ENCODE measurements at regions not wholly inside any gene's neighbourhood (a gene's known extent, or its start where the extent isn't known, plus 50 kb on each side); places are given as distances from the start of the nearest gene placed in this dataset.
A peak's percentile ranks its signal among the peaks of the same experiment; 100 is the strongest.

GRCh38 chr3:55243678-55244077 lies 243.4 kb downstream of the WNT5A start:
- H3K9me3 ChIP-seq (ENCODE audit: control insufficient read depth, insufficient read depth, low read length) = no peaks in the 10 kb centered on the region
- H3K27me3 ChIP-seq (ENCODE audit: control insufficient read depth, insufficient read depth, low read length) = no peaks in the 10 kb centered on the region
- H3K27ac ChIP-seq (ENCODE audit: low read depth, low read length) = no peak overlapping the region
- no peaks in the 10 kb centered on the region for H3K36me3 ChIP-seq (ENCODE audit: control insufficient read depth, insufficient read depth, low read length)
- H3K4me3 ChIP-seq (ENCODE audit: low read depth, low read length) = no peak overlapping the region
- no peak overlapping the region for H3K9ac ChIP-seq (ENCODE audit: low read depth, low read length)
- 0 out of 2 replicates have a peak, but pooled peaks cover 7% of the 10 kb centered on the region for H3K4me1 ChIP-seq (ENCODE audit: control insufficient read depth, insufficient read depth, low read length)

- Histone ChIP-seq H3K9me3 (ENCODE audit: control insufficient read depth, insufficient read depth, low read length) (no peaks in the 10 kb centered on the region), H3K27me3 (ENCODE audit: control insufficient read depth, insufficient read depth, low read length) (no peaks in the 10 kb centered on the region), H3K9ac (ENCODE audit: low read depth, low read length) (no peak overlapping the region), H3K4me3 (ENCODE audit: low read depth, low read length) (no peak overlapping the region), H3K36me3 (ENCODE audit: control insufficient read depth, insufficient read depth, low read length) (no peaks in the 10 kb centered on the region), H3K27ac (ENCODE audit: low read depth, low read length) (no peak overlapping the region), H3K4me1 (ENCODE audit: control insufficient read depth, insufficient read depth, low read length) (0 out of 2 replicates have a peak, but pooled peaks cover 7% of the 10 kb centered on the region)
Observed at GRCh38 chr3:55242921-55243320, 244.2 kb downstream of the WNT5A start.

- 0 out of 2 replicates have a peak, but pooled peaks cover 7% of the 10 kb centered on the region for H3K4me1 ChIP-seq (ENCODE audit: control insufficient read depth, insufficient read depth, low read length)
- no peak overlapping the region for H3K27ac ChIP-seq (ENCODE audit: low read depth, low read length)
- H3K27me3 ChIP-seq (ENCODE audit: control insufficient read depth, insufficient read depth, low read length) = no peaks in the 10 kb centered on the region
- no peaks in the 10 kb centered on the region for H3K9me3 ChIP-seq (ENCODE audit: control insufficient read depth, insufficient read depth, low read length)
- H3K9ac ChIP-seq (ENCODE audit: low read depth, low read length) = no peak overlapping the region
- H3K4me3 ChIP-seq (ENCODE audit: low read depth, low read length) = no peak overlapping the region
- no peaks in the 10 kb centered on the region for H3K36me3 ChIP-seq (ENCODE audit: control insufficient read depth, insufficient read depth, low read length)
Observed at GRCh38 chr3:55241098-55241497, 246.0 kb downstream of the WNT5A start.

- Histone ChIP-seq H3K9ac (ENCODE audit: low read depth, low read length) (no peak overlapping the region), H3K27ac (ENCODE audit: low read depth, low read length) (no peak overlapping the region), H3K4me1 (ENCODE audit: control insufficient read depth, insufficient read depth, low read length) (no peaks in the 10 kb centered on the region), H3K4me3 (ENCODE audit: low read depth, low read length) (no peak overlapping the region), H3K27me3 (ENCODE audit: control insufficient read depth, insufficient read depth, low read length) (no peaks in the 10 kb centered on the region), H3K9me3 (ENCODE audit: control insufficient read depth, insufficient read depth, low read length) (no peaks in the 10 kb centered on the region; the same call in 1 of the 2 replicates), H3K36me3 (ENCODE audit: control insufficient read depth, insufficient read depth, low read length) (no peaks in the 10 kb centered on the region)
Observed at GRCh38 chr3:55235416-55235815, 251.7 kb downstream of the WNT5A start.

GRCh38 chr3:55226696-55227095 lies 260.4 kb downstream of the WNT5A start:
- Histone ChIP-seq H3K36me3 (ENCODE audit: control insufficient read depth, insufficient read depth, low read length) (no peaks in the 10 kb centered on the region), H3K4me1 (ENCODE audit: control insufficient read depth, insufficient read depth, low read length) (no peaks in the 10 kb centered on the region), H3K9ac (ENCODE audit: low read depth, low read length) (no peak overlapping the region)

GRCh38 chr3:55218577-55218976 lies 268.5 kb downstream of the WNT5A start:
- H3K9ac ChIP-seq (ENCODE audit: low read depth, low read length) = no peak overlapping the region
- no peak overlapping the region for H3K27ac ChIP-seq (ENCODE audit: low read depth, low read length)
- no peaks in the 10 kb centered on the region for H3K36me3 ChIP-seq (ENCODE audit: control insufficient read depth, insufficient read depth, low read length)
- H3K9me3 ChIP-seq (ENCODE audit: control insufficient read depth, insufficient read depth, low read length) = no peaks in the 10 kb centered on the region
- H3K4me3 ChIP-seq (ENCODE audit: low read depth, low read length) = no peak overlapping the region
- H3K27me3 ChIP-seq (ENCODE audit: control insufficient read depth, insufficient read depth, low read length) = no peaks in the 10 kb centered on the region
- no peaks in the 10 kb centered on the region for H3K4me1 ChIP-seq (ENCODE audit: control insufficient read depth, insufficient read depth, low read length)

More at GRCh38 chr3:55226696-55227095, 260.4 kb downstream of the WNT5A start:
- Histone ChIP-seq H3K27me3 (ENCODE audit: control insufficient read depth, insufficient read depth, low read length) (no peaks in the 10 kb centered on the region), H3K27ac (ENCODE audit: low read depth, low read length) (no peak overlapping the region), H3K9me3 (ENCODE audit: control insufficient read depth, insufficient read depth, low read length) (no peaks in the 10 kb centered on the region), H3K4me3 (ENCODE audit: low read depth, low read length) (no peak overlapping the region)

GRCh38 chr3:55207744-55208143 lies 279.4 kb downstream of the WNT5A start:
- no peaks in the 10 kb centered on the region; the same call in 1 of the 2 replicates for H3K9me3 ChIP-seq (ENCODE audit: control insufficient read depth, insufficient read depth, low read length)
- H3K27me3 ChIP-seq (ENCODE audit: control insufficient read depth, insufficient read depth, low read length) = no peaks in the 10 kb centered on the region
- H3K9ac ChIP-seq (ENCODE audit: low read depth, low read length) = no peak overlapping the region
- no peak overlapping the region for H3K27ac ChIP-seq (ENCODE audit: low read depth, low read length)
- no peaks in the 10 kb centered on the region for H3K36me3 ChIP-seq (ENCODE audit: control insufficient read depth, insufficient read depth, low read length)
- H3K4me1 ChIP-seq (ENCODE audit: control insufficient read depth, insufficient read depth, low read length) = peaks cover 5% of the 10 kb centered on the region; the same call in 1 of the 2 replicates
- no peak overlapping the region for H3K4me3 ChIP-seq (ENCODE audit: low read depth, low read length)

GRCh38 chr3:55205990-55206389 lies 278.1 kb upstream of the LRTM1 start:
- H3K36me3 ChIP-seq (ENCODE audit: control insufficient read depth, insufficient read depth, low read length) = no peaks in the 10 kb centered on the region
- H3K27ac ChIP-seq (ENCODE audit: low read depth, low read length) = no peak overlapping the region
- H3K4me1 ChIP-seq (ENCODE audit: control insufficient read depth, insufficient read depth, low read length) = peaks cover 9% of the 10 kb centered on the region; the same call in 1 of the 2 replicates
- H3K4me3 ChIP-seq (ENCODE audit: low read depth, low read length) = no peak overlapping the region
- no peaks in the 10 kb centered on the region for H3K27me3 ChIP-seq (ENCODE audit: control insufficient read depth, insufficient read depth, low read length)
- H3K9me3 ChIP-seq (ENCODE audit: control insufficient read depth, insufficient read depth, low read length) = no peaks in the 10 kb centered on the region; the same call in 1 of the 2 replicates
- H3K9ac ChIP-seq (ENCODE audit: low read depth, low read length) = no peak overlapping the region

GRCh38 chr3:55204417-55204816 lies 276.6 kb upstream of the LRTM1 start:
- no peaks in the 10 kb centered on the region; the same call in 1 of the 2 replicates for H3K9me3 ChIP-seq (ENCODE audit: control insufficient read depth, insufficient read depth, low read length)
- no peak overlapping the region for H3K9ac ChIP-seq (ENCODE audit: low read depth, low read length)
- no peak overlapping the region for H3K4me3 ChIP-seq (ENCODE audit: low read depth, low read length)
- H3K27me3 ChIP-seq (ENCODE audit: control insufficient read depth, insufficient read depth, low read length) = no peaks in the 10 kb centered on the region
- peaks cover 9% of the 10 kb centered on the region; the same call in 1 of the 2 replicates for H3K4me1 ChIP-seq (ENCODE audit: control insufficient read depth, insufficient read depth, low read length)
- no peaks in the 10 kb centered on the region for H3K36me3 ChIP-seq (ENCODE audit: control insufficient read depth, insufficient read depth, low read length)
- no peak overlapping the region for H3K27ac ChIP-seq (ENCODE audit: low read depth, low read length)

- Histone ChIP-seq H3K9ac (ENCODE audit: low read depth, low read length) (no peak overlapping the region), H3K4me3 (ENCODE audit: low read depth, low read length) (no peak overlapping the region), H3K27ac (ENCODE audit: low read depth, low read length) (no peak overlapping the region), H3K27me3 (ENCODE audit: control insufficient read depth, insufficient read depth, low read length) (no peaks in the 10 kb centered on the region), H3K9me3 (ENCODE audit: control insufficient read depth, insufficient read depth, low read length) (no peaks in the 10 kb centered on the region), H3K4me1 (ENCODE audit: control insufficient read depth, insufficient read depth, low read length) (peaks cover 9% of the 10 kb centered on the region; the same call in 1 of the 2 replicates), H3K36me3 (ENCODE audit: control insufficient read depth, insufficient read depth, low read length) (no peaks in the 10 kb centered on the region)
Observed at GRCh38 chr3:55203546-55203945, 275.7 kb upstream of the LRTM1 start.

- Histone ChIP-seq H3K9me3 (ENCODE audit: control insufficient read depth, insufficient read depth, low read length) (no peaks in the 10 kb centered on the region), H3K27me3 (ENCODE audit: control insufficient read depth, insufficient read depth, low read length) (no peaks in the 10 kb centered on the region), H3K4me1 (ENCODE audit: control insufficient read depth, insufficient read depth, low read length) (peaks cover 9% of the 10 kb centered on the region; the same call in 1 of the 2 replicates), H3K9ac (ENCODE audit: low read depth, low read length) (no peak overlapping the region), H3K27ac (ENCODE audit: low read depth, low read length) (peak overlapping the region; percentile 50), H3K4me3 (ENCODE audit: low read depth, low read length) (no peak overlapping the region), H3K36me3 (ENCODE audit: control insufficient read depth, insufficient read depth, low read length) (no peaks in the 10 kb centered on the region)
Observed at GRCh38 chr3:55203006-55203405, 275.1 kb upstream of the LRTM1 start.

Measured in HUES48 (cell line).